ENCODE measurements at regions not wholly inside any gene's neighbourhood (a gene's known extent, or its start where the extent isn't known, plus 50 kb on each side); places are given as distances from the start of the nearest gene placed in this dataset.

DNA sequence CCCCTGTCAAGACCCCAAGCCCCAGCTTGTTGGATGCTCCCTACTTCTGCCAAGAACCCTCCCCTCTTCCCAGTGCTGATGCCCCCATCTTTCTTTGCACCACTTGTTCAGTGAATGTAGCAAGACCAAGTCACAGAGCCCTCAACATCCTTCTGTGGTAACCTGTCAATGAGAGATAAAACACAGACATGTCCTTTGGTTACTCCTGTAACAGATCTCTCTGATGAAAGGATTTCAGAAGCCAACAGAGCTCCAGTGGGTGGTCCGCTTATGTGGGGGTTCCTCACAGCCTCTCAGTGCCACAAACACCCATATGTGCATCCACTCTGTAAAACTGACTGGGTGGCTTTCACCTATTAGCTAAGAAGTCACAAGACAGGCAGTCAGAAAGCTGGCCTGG is 93.2 kb upstream of the CST7 start:
- TF ChIP-seq, protein P1, sequence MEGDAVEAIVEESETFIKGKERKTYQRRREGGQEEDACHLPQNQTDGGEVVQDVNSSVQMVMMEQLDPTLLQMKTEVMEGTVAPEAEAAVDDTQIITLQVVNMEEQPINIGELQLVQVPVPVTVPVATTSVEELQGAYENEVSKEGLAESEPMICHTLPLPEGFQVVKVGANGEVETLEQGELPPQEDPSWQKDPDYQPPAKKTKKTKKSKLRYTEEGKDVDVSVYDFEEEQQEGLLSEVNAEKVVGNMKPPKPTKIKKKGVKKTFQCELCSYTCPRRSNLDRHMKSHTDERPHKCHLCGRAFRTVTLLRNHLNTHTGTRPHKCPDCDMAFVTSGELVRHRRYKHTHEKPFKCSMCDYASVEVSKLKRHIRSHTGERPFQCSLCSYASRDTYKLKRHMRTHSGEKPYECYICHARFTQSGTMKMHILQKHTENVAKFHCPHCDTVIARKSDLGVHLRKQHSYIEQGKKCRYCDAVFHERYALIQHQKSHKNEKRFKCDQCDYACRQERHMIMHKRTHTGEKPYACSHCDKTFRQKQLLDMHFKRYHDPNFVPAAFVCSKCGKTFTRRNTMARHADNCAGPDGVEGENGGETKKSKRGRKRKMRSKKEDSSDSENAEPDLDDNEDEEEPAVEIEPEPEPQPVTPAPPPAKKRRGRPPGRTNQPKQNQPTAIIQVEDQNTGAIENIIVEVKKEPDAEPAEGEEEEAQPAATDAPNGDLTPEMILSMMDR (IDR thresholded peaks at IDR 0.05; ENCODE audit: low read length) = no peak
- no peak for TF ChIP-seq EZH2 (optimal IDR thresholded peaks at IDR 0.05; ENCODE audit: low read depth, low read length)
